Skeletal muscle tissue (tissue), 3 donors: ENCODE measurements at regions not wholly inside any gene's neighbourhood (a gene's known extent, or its start where the extent isn't known, plus 50 kb on each side); places are given as distances from the start of the nearest gene placed in this dataset.

Experiments
- H3K27ac ChIP-seq: one replicate; pipeline ENCODE4 v1.7.0; 2013; ENCODE audit warnings: mild to moderate bottlenecking, low read depth, low read length, inconsistent platforms
- H3K27me3 ChIP-seq, 3 donors: one replicate each; pipeline ENCODE4 v1.7.0; 2013; ENCODE audit warnings: low read length in 3 of 3; ENCODE audit not compliant: control insufficient read depth in 3 of 3, insufficient read depth in 3 of 3
- H3K36me3 ChIP-seq, 3 donors: one replicate each; pipeline ENCODE4 v1.7.0; 2013; ENCODE audit warnings: low read length in 3 of 3; ENCODE audit not compliant: control insufficient read depth in 3 of 3, insufficient read depth in 3 of 3
- H3K4me1 ChIP-seq, 3 donors: one replicate each; pipeline ENCODE4 v1.7.0; 2013; ENCODE audit warnings: low read length in 3 of 3, mild to moderate bottlenecking in 3 of 3; ENCODE audit not compliant: control insufficient read depth in 3 of 3, insufficient read depth in 3 of 3
- H3K4me3 ChIP-seq, 3 donors: one replicate each; pipeline ENCODE4 v1.7.0; 2013; ENCODE audit warnings: low read length in 3 of 3
- H3K9ac ChIP-seq, 3 donors: one replicate each; pipeline ENCODE4 v1.7.0; 2013; ENCODE audit warnings: low read length in 3 of 3, mild to moderate bottlenecking in 3 of 3, moderate library complexity in 2 of 3, low read depth in 1 of 3
- H3K9me3 ChIP-seq, 3 donors: one replicate each; pipeline ENCODE4 v1.7.0; 2013; ENCODE audit warnings: low read length in 3 of 3; ENCODE audit not compliant: control insufficient read depth in 3 of 3
- donor health status: Osteomylitis.

- no peaks in the 10 kb centered on the region for H3K4me1 ChIP-seq
- H3K36me3 ChIP-seq: no peaks in the 10 kb centered on the region
- no peak overlapping the region for H3K4me3 ChIP-seq
- no peak overlapping the region for H3K27ac ChIP-seq
- H3K27me3 ChIP-seq: no peaks in the 10 kb centered on the region
- H3K9ac ChIP-seq: no peak overlapping the region
- H3K9me3 ChIP-seq: no peaks in the 10 kb centered on the region
Observed at GRCh38 chr5:110043025-110043424, 353.3 kb downstream of the MAN2A1 start.

- no peaks in the 10 kb centered on the region for H3K36me3 ChIP-seq
- no peaks in the 10 kb centered on the region for H3K27me3 ChIP-seq
- no peak overlapping the region for H3K4me3 ChIP-seq
- no peaks in the 10 kb centered on the region for H3K4me1 ChIP-seq
- H3K9me3 ChIP-seq: no peaks in the 10 kb centered on the region
- H3K9ac ChIP-seq: no peak overlapping the region
- H3K27ac ChIP-seq: no peak overlapping the region
Observed at GRCh38 chr5:110045158-110045557, 355.4 kb downstream of the MAN2A1 start.

- no peaks in the 10 kb centered on the region for H3K27me3 ChIP-seq
- no peak overlapping the region for H3K9ac ChIP-seq
- H3K4me3 ChIP-seq: no peak overlapping the region
- H3K9me3 ChIP-seq: no peaks in the 10 kb centered on the region
- H3K4me1 ChIP-seq: no peaks in the 10 kb centered on the region
- no peaks in the 10 kb centered on the region for H3K36me3 ChIP-seq
- H3K27ac ChIP-seq: no peak overlapping the region
Observed at GRCh38 chr5:110048491-110048890, 358.8 kb downstream of the MAN2A1 start.

- no peaks in the 10 kb centered on the region for H3K9me3 ChIP-seq
Observed at GRCh38 chr5:110049816-110050215, 360.1 kb downstream of the MAN2A1 start.

GRCh38 chr5:110050640-110051345 is 361.1 kb downstream of the MAN2A1 start:
- no peaks in the 10 kb centered on the region for H3K27me3 ChIP-seq
- no peak overlapping the region for H3K9ac ChIP-seq
- no peak overlapping the region for H3K4me3 ChIP-seq
- H3K36me3 ChIP-seq: no peaks in the 10 kb centered on the region
- no peak overlapping the region for H3K27ac ChIP-seq
- H3K9me3 ChIP-seq: no peaks in the 10 kb centered on the region
- H3K4me1 ChIP-seq: no peaks in the 10 kb centered on the region

More at GRCh38 chr5:110049816-110050215, 360.1 kb downstream of the MAN2A1 start:
- no peak overlapping the region for H3K4me3 ChIP-seq
- no peaks in the 10 kb centered on the region for H3K36me3 ChIP-seq
- no peak overlapping the region for H3K9ac ChIP-seq
- H3K27me3 ChIP-seq: no peaks in the 10 kb centered on the region
- no peak overlapping the region for H3K27ac ChIP-seq
- no peaks in the 10 kb centered on the region for H3K4me1 ChIP-seq

GRCh38 chr5:110053205-110053604 is 363.5 kb downstream of the MAN2A1 start:
- Histone ChIP-seq H3K9ac (no peak overlapping the region), H3K9me3 (no peaks in the 10 kb centered on the region), H3K4me1 (no peaks in the 10 kb centered on the region), H3K36me3 (no peaks in the 10 kb centered on the region), H3K27me3 (no peaks in the 10 kb centered on the region), H3K27ac (no peak overlapping the region), H3K4me3 (no peak overlapping the region)

GRCh38 chr5:110053824-110054223 is 364.1 kb downstream of the MAN2A1 start:
- H3K27ac ChIP-seq: no peak overlapping the region
- no peaks in the 10 kb centered on the region for H3K9me3 ChIP-seq
- no peak overlapping the region for H3K4me3 ChIP-seq
- H3K36me3 ChIP-seq: no peaks in the 10 kb centered on the region
- no peak overlapping the region for H3K9ac ChIP-seq
- H3K4me1 ChIP-seq: no peaks in the 10 kb centered on the region
- no peaks in the 10 kb centered on the region for H3K27me3 ChIP-seq

GRCh38 chr5:110054240-110054639 is 364.5 kb downstream of the MAN2A1 start:
- Histone ChIP-seq H3K9me3 (no peaks in the 10 kb centered on the region), H3K36me3 (no peaks in the 10 kb centered on the region), H3K4me1 (no peaks in the 10 kb centered on the region), H3K4me3 (no peak overlapping the region), H3K27me3 (no peaks in the 10 kb centered on the region), H3K9ac (no peak overlapping the region), H3K27ac (no peak overlapping the region)

- H3K9ac ChIP-seq: no peak overlapping the region
- H3K36me3 ChIP-seq: no peaks in the 10 kb centered on the region
- H3K4me3 ChIP-seq: no peak overlapping the region
- no peaks in the 10 kb centered on the region for H3K9me3 ChIP-seq
- H3K4me1 ChIP-seq: no peaks in the 10 kb centered on the region
- no peak overlapping the region for H3K27ac ChIP-seq
- H3K27me3 ChIP-seq: no peaks in the 10 kb centered on the region
Observed at GRCh38 chr5:110055302-110055701, 365.6 kb downstream of the MAN2A1 start.

- no peak overlapping the region for H3K9ac ChIP-seq
- no peak overlapping the region for H3K4me3 ChIP-seq
- H3K27me3 ChIP-seq: no peaks in the 10 kb centered on the region
- H3K36me3 ChIP-seq: no peaks in the 10 kb centered on the region
- H3K4me1 ChIP-seq: no peaks in the 10 kb centered on the region
- no peak overlapping the region for H3K27ac ChIP-seq
- H3K9me3 ChIP-seq: no peaks in the 10 kb centered on the region
Observed at GRCh38 chr5:110056580-110057114, 366.9 kb downstream of the MAN2A1 start.
